ENCODE measurements at regions not wholly inside any gene's neighbourhood (a gene's known extent, or its start where the extent isn't known, plus 50 kb on each side); places are given as distances from the start of the nearest gene placed in this dataset.
"Not testable (repeated sequence)": the region's sequence is repeated elsewhere in the genome, so short reads cannot be mapped to it uniquely, and the experiment has no call there.

GRCh38 chr3:195982754-195983153, 74.4 kb upstream of the TNK2 start:
- WGBS (ENCODE audit: insufficient coverage) = 90% methylated on average over 8 of the region's 17 CpGs
- H4K20me1 ChIP-seq (ENCODE audit: control insufficient read depth, insufficient read depth, low read length, poor library complexity, severe bottlenecking); DNase-seq; CTCF ChIA-PET; POLR2A ChIA-PET; H3K36me3 ChIP-seq (replicated peaks in 1 of 2; ENCODE audit: control extremely low read depth in 1 of 2, control insufficient read depth in 1 of 2, extremely low read depth in 1 of 2, insufficient read depth in 2 of 2, low read length in 1 of 2); H3K79me2 ChIP-seq (ENCODE audit: control insufficient read depth, insufficient read depth, low read length); H3K27ac ChIP-seq (ENCODE audit: low read length in 2 of 2); H3K9me3 ChIP-seq (ENCODE audit: control extremely low read depth in 1 of 3, control insufficient read depth in 2 of 3, insufficient read depth in 1 of 3, low read length in 2 of 3); H3K4me3 ChIP-seq (ENCODE audit: control extremely low read depth in 1 of 5, extremely low read depth in 1 of 5, insufficient read depth in 1 of 5, low read depth in 2 of 5, low read length in 4 of 5); H3K27ac Mint-ChIP-seq; H3K27me3 ChIP-seq (replicated peaks in 1 of 4; ENCODE audit: control extremely low read depth in 1 of 4, control insufficient read depth in 3 of 4, insufficient read depth in 4 of 4, low read length in 3 of 4); H3K9ac ChIP-seq (ENCODE audit: low read length); H2AFZ ChIP-seq (ENCODE audit: insufficient read depth, low read depth, low read length, poor library complexity, severe bottlenecking); H3K4me2 ChIP-seq (replicated peaks; ENCODE audit: low read depth, low read length, poor library complexity, severe bottlenecking); H3K27me3 Mint-ChIP-seq; ATAC-seq (ENCODE audit: low read depth); H3K4me3 Mint-ChIP-seq; intact Hi-C loops (cut with micrococcal nuclease); H3K9me3 Mint-ChIP-seq (ENCODE audit: insufficient read depth); H3K4me1 ChIP-seq (ENCODE audit: control insufficient read depth in 2 of 2, insufficient read depth in 2 of 2, low read length in 2 of 2); H3K4me1 Mint-ChIP-seq: not testable (repeated sequence)

- CTCF ChIA-PET; H3K4me1 ChIP-seq (ENCODE audit: control insufficient read depth in 2 of 2, insufficient read depth in 2 of 2, low read length in 2 of 2); H3K9me3 ChIP-seq (ENCODE audit: control extremely low read depth in 1 of 3, control insufficient read depth in 2 of 3, insufficient read depth in 1 of 3, low read length in 2 of 3); H3K27ac ChIP-seq (ENCODE audit: low read length in 2 of 2); DNase-seq; H4K20me1 ChIP-seq (ENCODE audit: control insufficient read depth, insufficient read depth, low read length, poor library complexity, severe bottlenecking); H3K4me3 ChIP-seq (ENCODE audit: control extremely low read depth in 1 of 5, extremely low read depth in 1 of 5, insufficient read depth in 1 of 5, low read depth in 2 of 5, low read length in 4 of 5); H3K36me3 ChIP-seq (replicated peaks in 1 of 2; ENCODE audit: control extremely low read depth in 1 of 2, control insufficient read depth in 1 of 2, extremely low read depth in 1 of 2, insufficient read depth in 2 of 2, low read length in 1 of 2); H3K27ac Mint-ChIP-seq; H3K4me3 Mint-ChIP-seq; ATAC-seq (ENCODE audit: low read depth); H2AFZ ChIP-seq (ENCODE audit: insufficient read depth, low read depth, low read length, poor library complexity, severe bottlenecking); H3K4me1 Mint-ChIP-seq; H3K27me3 Mint-ChIP-seq; POLR2A ChIA-PET; H3K9me3 Mint-ChIP-seq (ENCODE audit: insufficient read depth); H3K4me2 ChIP-seq (replicated peaks; ENCODE audit: low read depth, low read length, poor library complexity, severe bottlenecking); intact Hi-C loops (cut with micrococcal nuclease); H3K27me3 ChIP-seq (replicated peaks in 1 of 4; ENCODE audit: control extremely low read depth in 1 of 4, control insufficient read depth in 3 of 4, insufficient read depth in 4 of 4, low read length in 3 of 4); H3K79me2 ChIP-seq (ENCODE audit: control insufficient read depth, insufficient read depth, low read length); H3K9ac ChIP-seq (ENCODE audit: low read length): not testable (repeated sequence)
- 73% methylated on average over 6 of the region's 7 CpGs for WGBS (ENCODE audit: insufficient coverage)
Measured at GRCh38 chr3:195981778-195982177, 73.4 kb upstream of the TNK2 start.

- H3K36me3 ChIP-seq (replicated peaks in 1 of 2; ENCODE audit: control extremely low read depth in 1 of 2, control insufficient read depth in 1 of 2, extremely low read depth in 1 of 2, insufficient read depth in 2 of 2, low read length in 1 of 2) = peaks cover 2 to 11% of the 10 kb centered on the region in 2 experiments
- POLR2A ChIA-PET; H3K79me2 ChIP-seq (ENCODE audit: control insufficient read depth, insufficient read depth, low read length); H3K4me1 Mint-ChIP-seq; H3K27ac Mint-ChIP-seq; H3K4me2 ChIP-seq (replicated peaks; ENCODE audit: low read depth, low read length, poor library complexity, severe bottlenecking); H3K27me3 Mint-ChIP-seq; H4K20me1 ChIP-seq (ENCODE audit: control insufficient read depth, insufficient read depth, low read length, poor library complexity, severe bottlenecking); H3K9me3 ChIP-seq (ENCODE audit: control extremely low read depth in 1 of 3, control insufficient read depth in 2 of 3, insufficient read depth in 1 of 3, low read length in 2 of 3); H3K4me3 Mint-ChIP-seq; H3K27me3 ChIP-seq (replicated peaks in 1 of 4; ENCODE audit: control extremely low read depth in 1 of 4, control insufficient read depth in 3 of 4, insufficient read depth in 4 of 4, low read length in 3 of 4); H3K4me3 ChIP-seq (ENCODE audit: control extremely low read depth in 1 of 5, extremely low read depth in 1 of 5, insufficient read depth in 1 of 5, low read depth in 2 of 5, low read length in 4 of 5); H3K27ac ChIP-seq (ENCODE audit: low read length in 2 of 2); ATAC-seq (ENCODE audit: low read depth); CTCF ChIA-PET; H3K4me1 ChIP-seq (ENCODE audit: control insufficient read depth in 2 of 2, insufficient read depth in 2 of 2, low read length in 2 of 2); H3K9ac ChIP-seq (ENCODE audit: low read length); H2AFZ ChIP-seq (ENCODE audit: insufficient read depth, low read depth, low read length, poor library complexity, severe bottlenecking); DNase-seq; H3K9me3 Mint-ChIP-seq (ENCODE audit: insufficient read depth); intact Hi-C loops (cut with micrococcal nuclease): not testable (repeated sequence)
- 100% methylated on average over 5 of the region's 10 CpGs for WGBS (ENCODE audit: insufficient coverage)
Measured at GRCh38 chr3:195979877-195980276, 71.5 kb upstream of the TNK2 start.

- CTCF ChIA-PET; H3K9me3 Mint-ChIP-seq (ENCODE audit: insufficient read depth); H3K27ac ChIP-seq (ENCODE audit: low read length in 2 of 2); H3K4me1 Mint-ChIP-seq; POLR2A ChIA-PET; H3K79me2 ChIP-seq (ENCODE audit: control insufficient read depth, insufficient read depth, low read length); H4K20me1 ChIP-seq (ENCODE audit: control insufficient read depth, insufficient read depth, low read length, poor library complexity, severe bottlenecking); H3K4me3 Mint-ChIP-seq; H3K4me1 ChIP-seq (ENCODE audit: control insufficient read depth in 2 of 2, insufficient read depth in 2 of 2, low read length in 2 of 2); H3K4me2 ChIP-seq (replicated peaks; ENCODE audit: low read depth, low read length, poor library complexity, severe bottlenecking); intact Hi-C loops (cut with micrococcal nuclease); H3K9ac ChIP-seq (ENCODE audit: low read length); H3K27me3 ChIP-seq (replicated peaks in 1 of 4; ENCODE audit: control extremely low read depth in 1 of 4, control insufficient read depth in 3 of 4, insufficient read depth in 4 of 4, low read length in 3 of 4); H3K27ac Mint-ChIP-seq; H3K4me3 ChIP-seq (ENCODE audit: control extremely low read depth in 1 of 5, extremely low read depth in 1 of 5, insufficient read depth in 1 of 5, low read depth in 2 of 5, low read length in 4 of 5); DNase-seq; H3K27me3 Mint-ChIP-seq; H3K9me3 ChIP-seq (ENCODE audit: control extremely low read depth in 1 of 3, control insufficient read depth in 2 of 3, insufficient read depth in 1 of 3, low read length in 2 of 3); H2AFZ ChIP-seq (ENCODE audit: insufficient read depth, low read depth, low read length, poor library complexity, severe bottlenecking); ATAC-seq (ENCODE audit: low read depth): not testable (repeated sequence)
- no CpG with 5 or more reads among the region's 11 CpGs for WGBS (ENCODE audit: insufficient coverage)
- peaks cover 2 to 17% of the 10 kb centered on the region in 2 experiments for H3K36me3 ChIP-seq (replicated peaks in 1 of 2; ENCODE audit: control extremely low read depth in 1 of 2, control insufficient read depth in 1 of 2, extremely low read depth in 1 of 2, insufficient read depth in 2 of 2, low read length in 1 of 2)
Measured at GRCh38 chr3:195978585-195978984, 70.2 kb upstream of the TNK2 start.

Data from B cell (primary cell).